ENCODE measurements at regions not wholly inside any gene's neighbourhood (a gene's known extent, or its start where the extent isn't known, plus 50 kb on each side); places are given as distances from the start of the nearest gene placed in this dataset.
A peak's percentile ranks its signal among the peaks of the same experiment; 100 is the strongest.

DNA sequence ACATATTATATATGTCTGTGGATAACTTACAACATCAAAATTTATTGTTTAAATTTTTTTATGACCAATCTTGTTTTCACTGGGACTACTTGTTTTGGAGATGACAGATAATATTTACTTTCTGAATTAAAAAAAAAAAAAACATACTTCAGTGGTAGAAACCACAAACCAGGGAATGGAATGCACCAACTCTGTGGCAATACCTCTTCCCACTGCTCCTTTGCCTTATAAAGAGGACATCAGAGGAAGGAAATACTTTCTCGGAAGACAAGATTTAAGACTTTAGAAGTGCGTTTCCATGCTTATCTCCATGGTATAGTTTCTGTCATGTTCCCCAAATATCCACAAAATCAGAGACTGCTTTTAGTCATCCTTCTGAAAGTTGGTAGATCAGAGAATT is 1241.1 kb upstream of the EYS start:
- Histone ChIP-seq H3K18ac (ENCODE audit: low read length) (no peak overlapping the region), H3K9ac (ENCODE audit: low read depth, low read length, poor library complexity) (no peak overlapping the region), H2BK15ac (ENCODE audit: low read length) (no peak overlapping the region), H3K27ac (replicated peaks; ENCODE audit: low read length) (no peak overlapping the region), H4K8ac (ENCODE audit: low read depth, low read length) (no peak overlapping the region), H3K4me2 (ENCODE audit: insufficient read depth, low read length, poor library complexity, severe bottlenecking) (no peak overlapping the region), H3K36me3 (replicated peaks in 1 of 2; ENCODE audit: control insufficient read depth in 2 of 2, insufficient read depth in 2 of 2, low read length in 2 of 2) (no peaks in the 10 kb centered on the region), H2BK12ac (ENCODE audit: low read length) (no peak overlapping the region), H3K4me1 (ENCODE audit: control insufficient read depth in 2 of 2, insufficient read depth in 1 of 2, low read depth in 1 of 2, low read length in 2 of 2) (no peaks in the 10 kb centered on the region), H3K79me1 (ENCODE audit: low read depth, low read length) (no peaks in the 10 kb centered on the region), H3K4me3 (ENCODE audit: low read length in 2 of 2) (no peak overlapping the region), H2AK5ac (ENCODE audit: low read depth, low read length) (no peak overlapping the region), H3K27me3 (ENCODE audit: control insufficient read depth in 3 of 3, insufficient read depth in 3 of 3, low read depth in 1 of 3, low read length in 3 of 3) (no peaks in the 10 kb centered on the region), H3K23ac (ENCODE audit: low read depth, low read length, poor library complexity) (no peak overlapping the region), H3K4ac (ENCODE audit: low read length) (no peak overlapping the region), H2BK120ac (ENCODE audit: low read depth, low read length) (no peak overlapping the region), H3K14ac (ENCODE audit: low read length) (no peak overlapping the region), H2BK5ac (ENCODE audit: low read length) (no peak overlapping the region), H3K9me3 (replicated peaks in 1 of 2; ENCODE audit: control insufficient read depth in 2 of 2, insufficient read depth in 1 of 2, low read depth in 1 of 2, low read length in 2 of 2) (no peaks in the 10 kb centered on the region), H2AFZ (ENCODE audit: low read length) (peak overlapping the region; percentile 39), H4K91ac (ENCODE audit: low read depth, low read length, poor library complexity) (no peak overlapping the region)
- DNase-seq (ENCODE audit: low spot score), result no peak
- WGBS, 2 donors (ENCODE audit: extremely low coverage in 2 of 2, insufficient read length in 2 of 2, insufficient replicate concordance in 1 of 2), result no CpG with 5 or more reads among the region's 2 CpGs

DNA sequence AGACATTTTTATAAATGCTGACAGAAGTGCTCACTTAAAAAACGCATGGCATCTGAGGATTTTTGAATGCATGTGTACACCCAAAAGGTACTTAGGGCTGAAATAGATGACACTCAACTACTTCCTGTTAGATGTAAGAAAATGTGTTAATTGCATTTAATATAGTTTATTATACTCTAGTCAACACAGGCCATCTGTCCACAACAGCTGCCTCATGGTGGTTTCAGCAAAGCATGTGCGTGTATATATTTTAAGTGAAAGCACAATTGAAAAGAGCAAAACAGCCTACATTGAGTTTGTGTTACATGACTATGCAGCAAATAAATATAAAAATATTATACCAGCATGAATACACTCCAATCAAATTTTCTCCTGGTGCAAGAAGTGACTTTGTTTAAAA is 1233.0 kb upstream of the EYS start:
- Histone ChIP-seq H3K9ac (ENCODE audit: low read depth, low read length, poor library complexity) (no peak overlapping the region), H2AK5ac (ENCODE audit: low read depth, low read length) (no peak overlapping the region), H3K4me2 (ENCODE audit: insufficient read depth, low read length, poor library complexity, severe bottlenecking) (no peak overlapping the region), H3K23ac (ENCODE audit: low read depth, low read length, poor library complexity) (no peak overlapping the region), H3K4me3 (ENCODE audit: low read length in 2 of 2) (no peak overlapping the region), H3K14ac (ENCODE audit: low read length) (no peak overlapping the region), H4K8ac (ENCODE audit: low read depth, low read length) (no peak overlapping the region), H3K4ac (ENCODE audit: low read length) (no peak overlapping the region), H3K27me3 (ENCODE audit: control insufficient read depth in 3 of 3, insufficient read depth in 3 of 3, low read depth in 1 of 3, low read length in 3 of 3) (no peaks in the 10 kb centered on the region), H3K27ac (replicated peaks; ENCODE audit: low read length) (no peak overlapping the region), H3K9me3 (replicated peaks in 1 of 2; ENCODE audit: control insufficient read depth in 2 of 2, insufficient read depth in 1 of 2, low read depth in 1 of 2, low read length in 2 of 2) (no peaks in the 10 kb centered on the region), H3K79me1 (ENCODE audit: low read depth, low read length) (no peaks in the 10 kb centered on the region), H2AFZ (ENCODE audit: low read length) (no peak overlapping the region), H3K4me1 (ENCODE audit: control insufficient read depth in 2 of 2, insufficient read depth in 1 of 2, low read depth in 1 of 2, low read length in 2 of 2) (no peaks in the 10 kb centered on the region), H3K18ac (ENCODE audit: low read length) (no peak overlapping the region), H2BK5ac (ENCODE audit: low read length) (no peak overlapping the region), H4K91ac (ENCODE audit: low read depth, low read length, poor library complexity) (no peak overlapping the region), H2BK15ac (ENCODE audit: low read length) (no peak overlapping the region), H2BK12ac (ENCODE audit: low read length) (no peak overlapping the region), H3K36me3 (replicated peaks in 1 of 2; ENCODE audit: control insufficient read depth in 2 of 2, insufficient read depth in 2 of 2, low read length in 2 of 2) (no peaks in the 10 kb centered on the region), H2BK120ac (ENCODE audit: low read depth, low read length) (no peak overlapping the region)
- no CpG with 5 or more reads among the region's 2 CpGs for WGBS, 2 donors (ENCODE audit: extremely low coverage in 2 of 2, insufficient read length in 2 of 2, insufficient replicate concordance in 1 of 2)
- DNase-seq (ENCODE audit: low spot score), result no peak

DNA sequence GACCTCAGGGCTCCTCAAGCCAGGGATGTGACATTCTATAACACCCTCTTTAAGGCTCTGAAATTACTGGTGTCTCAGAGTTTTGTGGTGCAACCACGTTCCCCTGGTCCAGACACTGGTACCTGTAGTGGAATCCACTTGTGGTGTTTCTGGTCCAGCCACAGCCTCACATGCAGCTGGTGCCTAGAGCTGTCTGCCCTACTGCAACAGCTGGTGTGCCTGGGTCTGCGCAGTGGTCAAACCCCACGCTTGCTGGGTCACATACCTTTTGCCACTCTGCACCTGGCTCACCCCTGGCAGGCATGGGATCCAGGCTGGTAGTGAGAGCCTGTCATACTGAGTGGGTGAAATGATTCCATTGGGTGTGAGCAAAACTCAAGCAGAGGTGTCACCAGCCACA is 1230.2 kb upstream of the EYS start:
- H3K4me3 ChIP-seq (ENCODE audit: low read length in 2 of 2), result no peak overlapping the region
- H3K18ac ChIP-seq (ENCODE audit: low read length), result peak overlapping the region; percentile 59
- no peak for DNase-seq (ENCODE audit: low spot score)
- no peak overlapping the region for H3K23ac ChIP-seq (ENCODE audit: low read depth, low read length, poor library complexity)
- no peak overlapping the region for H2AK5ac ChIP-seq (ENCODE audit: low read depth, low read length)
- no peak overlapping the region for H2BK120ac ChIP-seq (ENCODE audit: low read depth, low read length)
- H4K8ac ChIP-seq (ENCODE audit: low read depth, low read length), result no peak overlapping the region
- no peak overlapping the region for H3K14ac ChIP-seq (ENCODE audit: low read length)
- H3K27me3 ChIP-seq (ENCODE audit: control insufficient read depth in 3 of 3, insufficient read depth in 3 of 3, low read depth in 1 of 3, low read length in 3 of 3), result no peaks in the 10 kb centered on the region
- H4K91ac ChIP-seq (ENCODE audit: low read depth, low read length, poor library complexity), result no peak overlapping the region
- no peaks in the 10 kb centered on the region for H3K79me1 ChIP-seq (ENCODE audit: low read depth, low read length)
- no peak overlapping the region for H2AFZ ChIP-seq (ENCODE audit: low read length)
- no peak overlapping the region for H2BK5ac ChIP-seq (ENCODE audit: low read length)
- H3K27ac ChIP-seq (replicated peaks; ENCODE audit: low read length), result no peak overlapping the region
- H2BK12ac ChIP-seq (ENCODE audit: low read length), result no peak overlapping the region
- H2BK15ac ChIP-seq (ENCODE audit: low read length), result no peak overlapping the region
- no peak overlapping the region for H3K4me2 ChIP-seq (ENCODE audit: insufficient read depth, low read length, poor library complexity, severe bottlenecking)
- no CpG with 5 or more reads among the region's 3 CpGs for WGBS, 2 donors (ENCODE audit: extremely low coverage in 2 of 2, insufficient read length in 2 of 2, insufficient replicate concordance in 1 of 2)
- H3K4me1 ChIP-seq (ENCODE audit: control insufficient read depth in 2 of 2, insufficient read depth in 1 of 2, low read depth in 1 of 2, low read length in 2 of 2), result no peaks in the 10 kb centered on the region
- H3K36me3 ChIP-seq (replicated peaks in 1 of 2; ENCODE audit: control insufficient read depth in 2 of 2, insufficient read depth in 2 of 2, low read length in 2 of 2), result no peaks in the 10 kb centered on the region
- no peak overlapping the region for H3K9ac ChIP-seq (ENCODE audit: low read depth, low read length, poor library complexity)
- no peaks in the 10 kb centered on the region for H3K9me3 ChIP-seq (replicated peaks in 1 of 2; ENCODE audit: control insufficient read depth in 2 of 2, insufficient read depth in 1 of 2, low read depth in 1 of 2, low read length in 2 of 2)
- H3K4ac ChIP-seq (ENCODE audit: low read length), result no peak overlapping the region

DNA sequence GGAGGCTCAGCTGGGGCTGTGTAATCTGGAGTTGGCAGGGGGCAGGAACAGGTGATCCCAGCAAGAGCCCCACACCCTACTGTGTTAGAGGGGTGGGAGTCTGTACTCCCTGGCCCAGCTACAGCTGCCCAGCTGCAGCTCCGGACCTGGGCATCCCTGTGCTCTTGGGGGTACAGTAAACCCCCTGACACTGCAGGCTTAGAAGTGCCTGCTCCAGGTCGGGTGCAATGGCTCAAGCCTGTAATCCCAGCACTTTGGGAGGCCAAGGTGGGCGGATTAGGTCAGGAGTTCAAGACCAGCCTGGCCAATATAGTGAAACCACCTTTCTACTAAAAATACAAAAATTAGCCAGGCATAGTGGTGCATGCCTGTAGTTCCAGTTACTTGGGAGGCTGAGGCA is 1228.6 kb upstream of the EYS start:
- Histone ChIP-seq H4K91ac (ENCODE audit: low read depth, low read length, poor library complexity) (no peak overlapping the region), H3K79me1 (ENCODE audit: low read depth, low read length) (no peaks in the 10 kb centered on the region), H3K9ac (ENCODE audit: low read depth, low read length, poor library complexity) (no peak overlapping the region), H2BK120ac (ENCODE audit: low read depth, low read length) (no peak overlapping the region), H3K4me1 (ENCODE audit: control insufficient read depth in 2 of 2, insufficient read depth in 1 of 2, low read depth in 1 of 2, low read length in 2 of 2) (no peaks in the 10 kb centered on the region), H3K27me3 (ENCODE audit: control insufficient read depth in 3 of 3, insufficient read depth in 3 of 3, low read depth in 1 of 3, low read length in 3 of 3) (no peaks in the 10 kb centered on the region), H3K18ac (ENCODE audit: low read length) (peak overlapping the region; percentile 13), H2BK5ac (ENCODE audit: low read length) (no peak overlapping the region), H2AFZ (ENCODE audit: low read length) (no peak overlapping the region), H3K4ac (ENCODE audit: low read length) (no peak overlapping the region), H3K27ac (replicated peaks; ENCODE audit: low read length) (no peak overlapping the region), H2BK12ac (ENCODE audit: low read length) (no peak overlapping the region), H3K4me2 (ENCODE audit: insufficient read depth, low read length, poor library complexity, severe bottlenecking) (no peak overlapping the region), H3K4me3 (ENCODE audit: low read length in 2 of 2) (no peak overlapping the region), H2BK15ac (ENCODE audit: low read length) (no peak overlapping the region), H4K8ac (ENCODE audit: low read depth, low read length) (no peak overlapping the region), H3K36me3 (replicated peaks in 1 of 2; ENCODE audit: control insufficient read depth in 2 of 2, insufficient read depth in 2 of 2, low read length in 2 of 2) (no peaks in the 10 kb centered on the region), H3K14ac (ENCODE audit: low read length) (no peak overlapping the region), H3K23ac (ENCODE audit: low read depth, low read length, poor library complexity) (no peak overlapping the region), H3K9me3 (replicated peaks in 1 of 2; ENCODE audit: control insufficient read depth in 2 of 2, insufficient read depth in 1 of 2, low read depth in 1 of 2, low read length in 2 of 2) (no peaks in the 10 kb centered on the region), H2AK5ac (ENCODE audit: low read depth, low read length) (no peak overlapping the region)
- DNase-seq (ENCODE audit: low spot score), result no peak
- no CpG with 5 or more reads among the region's 3 CpGs for WGBS, 2 donors (ENCODE audit: extremely low coverage in 2 of 2, insufficient read length in 2 of 2, insufficient replicate concordance in 1 of 2)

All from neuronal stem cell (in vitro differentiated cells).